ENCODE measurements at regions not wholly inside any gene's neighbourhood (a gene's known extent, or its start where the extent isn't known, plus 50 kb on each side); places are given as distances from the start of the nearest gene placed in this dataset.

DNA sequence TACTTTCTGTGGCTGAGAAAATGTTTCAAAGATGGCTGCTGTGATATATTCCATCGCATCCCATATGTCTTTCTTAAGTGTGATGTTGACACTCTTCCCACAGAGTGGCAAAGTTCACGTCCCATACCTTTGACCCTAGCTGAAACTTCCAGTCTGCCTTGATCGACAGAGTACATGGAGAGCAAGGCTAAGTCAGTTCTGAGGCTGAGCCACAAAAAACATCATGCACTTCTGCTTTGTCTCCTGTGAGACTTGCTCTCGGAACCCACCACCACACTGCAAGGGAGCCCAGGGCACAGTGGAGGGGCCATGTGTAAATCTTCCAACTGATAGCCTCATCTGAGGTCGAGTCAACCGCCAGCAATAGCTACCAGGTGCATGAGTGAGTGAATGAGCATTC lies 431.9 kb upstream of the RUNX1 start:
- ATAC-seq (no peak), DNase-seq (no peak)
- no peak for TF ChIP-seq POLR2A (IDR thresholded peaks at IDR 0.05)
- no peak for TF ChIP-seq CTCF (IDR thresholded peaks at IDR 0.05 in 4 of 5, conservative IDR thresholded peaks at IDR 0.05 in 1 of 5)
- Histone ChIP-seq H3K36me3 (no peaks in the 10 kb centered on the region), H3K4me3 (no peak overlapping the region), H3K27ac (no peak overlapping the region), H3K4me1 (no peaks in the 10 kb centered on the region), H3K27me3 (no peaks in the 10 kb centered on the region), H3K9me3 (no peaks in the 10 kb centered on the region)
- in situ Hi-C loops (cut with MboI; ENCODE audit: low sequenced_read_pairs in 4 of 4), result no loop called here
- intact Hi-C loops (cut with DNase I; ENCODE audit: low total_unique reads), result no loop called here

GRCh38 chr21:35479529-35479928 lies 430.4 kb upstream of the RUNX1 start:
- Histone ChIP-seq H3K4me1 (peaks cover 0 to 5% of the 10 kb centered on the region in 2 donors), H3K9me3 (no peaks in the 10 kb centered on the region), H3K27ac (no peak overlapping the region), H3K36me3 (no peaks in the 10 kb centered on the region), H3K4me3 (no peak overlapping the region), H3K27me3 (no peaks in the 10 kb centered on the region)
- ATAC-seq, result no peak
- no peak for TF ChIP-seq POLR2A (IDR thresholded peaks at IDR 0.05)
- no peak for TF ChIP-seq CTCF (IDR thresholded peaks at IDR 0.05 in 4 of 5, conservative IDR thresholded peaks at IDR 0.05 in 1 of 5)
- no peak for DNase-seq
- intact Hi-C loops (cut with DNase I; ENCODE audit: low total_unique reads) (no loop called here), in situ Hi-C loops (cut with MboI; ENCODE audit: low sequenced_read_pairs in 4 of 4) (no loop called here)

DNA sequence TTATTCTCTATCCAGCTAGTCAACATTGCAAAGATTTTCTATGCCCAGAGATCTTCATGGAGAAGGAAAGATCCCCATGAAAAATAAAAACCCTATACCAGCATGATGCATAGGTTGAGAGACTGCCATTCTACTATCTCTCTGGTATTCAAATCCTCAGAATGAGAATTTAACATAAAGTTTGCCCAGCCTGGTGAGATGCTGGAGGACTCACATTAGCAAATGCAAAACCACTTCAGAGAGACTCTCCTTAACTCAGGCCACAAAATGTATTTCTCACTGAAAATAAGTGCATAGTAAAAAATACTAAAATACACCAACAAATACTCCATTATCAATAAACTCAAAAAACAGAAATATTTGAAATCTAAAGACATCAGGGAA lies 430.0 kb upstream of the RUNX1 start:
- no peaks in the 10 kb centered on the region for H3K27me3 ChIP-seq
- no peak for TF ChIP-seq CTCF (IDR thresholded peaks at IDR 0.05 in 4 of 5, conservative IDR thresholded peaks at IDR 0.05 in 1 of 5)
- in situ Hi-C loops (cut with MboI; ENCODE audit: low sequenced_read_pairs in 4 of 4), result no loop called here
- peaks cover 0 to 5% of the 10 kb centered on the region in 2 donors for H3K4me1 ChIP-seq
- H3K27ac ChIP-seq, result no peak overlapping the region
- intact Hi-C loops (cut with DNase I; ENCODE audit: low total_unique reads), result no loop called here
- no peak for DNase-seq
- H3K4me3 ChIP-seq, result no peak overlapping the region
- H3K36me3 ChIP-seq, result no peaks in the 10 kb centered on the region
- no peak for ATAC-seq
- no peaks in the 10 kb centered on the region for H3K9me3 ChIP-seq

DNA sequence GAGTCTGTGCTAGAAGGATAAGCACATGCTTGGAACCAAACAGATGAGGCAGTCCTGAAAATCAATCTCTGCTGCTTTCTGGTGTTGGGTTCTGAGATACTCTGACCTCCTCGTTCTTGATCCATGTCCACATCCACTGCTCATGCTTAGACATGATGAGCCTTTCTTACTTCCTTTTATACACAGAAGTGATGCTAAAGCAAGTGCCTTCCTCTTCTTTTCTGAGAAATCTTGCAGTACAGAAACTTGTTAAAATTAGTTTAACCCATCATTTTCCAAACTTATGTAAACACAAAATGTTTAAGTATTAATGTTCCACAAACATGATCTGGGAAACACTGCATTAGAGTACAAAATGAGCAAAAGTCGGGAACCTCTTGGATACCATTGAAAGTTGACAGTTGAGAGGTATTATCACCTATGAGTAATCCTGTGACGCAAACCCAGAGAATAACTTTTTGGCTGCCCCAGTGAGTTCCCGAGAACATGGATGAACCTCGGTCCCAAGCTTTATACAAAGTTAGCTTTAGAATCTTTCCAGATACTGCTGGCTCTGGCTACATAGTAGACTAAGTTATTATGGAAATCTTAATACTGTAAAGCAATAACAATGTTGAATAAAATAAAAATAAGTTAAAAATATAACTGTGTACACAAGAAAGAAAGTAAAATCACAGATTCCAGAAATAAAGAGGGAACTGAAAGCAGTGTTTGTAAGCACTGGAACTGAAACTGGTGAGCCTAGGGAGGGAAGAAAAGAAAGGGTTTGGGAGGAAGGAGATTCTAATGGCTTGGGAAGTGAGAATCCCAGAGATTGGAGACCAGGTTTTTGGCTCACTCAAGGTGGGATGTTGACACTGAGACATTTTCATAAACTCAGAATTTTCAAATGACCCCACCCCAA lies 429.3 kb upstream of the RUNX1 start:
- Histone ChIP-seq H3K4me1 (peaks cover 0 to 5% of the 10 kb centered on the region in 2 donors), H3K27ac (no peak overlapping the region), H3K36me3 (no peaks in the 10 kb centered on the region), H3K27me3 (no peaks in the 10 kb centered on the region), H3K4me3 (no peak overlapping the region), H3K9me3 (no peaks in the 10 kb centered on the region)
- TF ChIP-seq POLR2A (IDR thresholded peaks at IDR 0.05) (no peak), CTCF (IDR thresholded peaks at IDR 0.05 in 4 of 5, conservative IDR thresholded peaks at IDR 0.05 in 1 of 5) (no peak)
- no peak for ATAC-seq
- in situ Hi-C loops (cut with MboI; ENCODE audit: low sequenced_read_pairs in 4 of 4) (no loop called here), intact Hi-C loops (cut with DNase I; ENCODE audit: low total_unique reads) (no loop called here)
- no peak for DNase-seq
